ENCODE measurements at regions not wholly inside any gene's neighbourhood (a gene's known extent, or its start where the extent isn't known, plus 50 kb on each side); places are given as distances from the start of the nearest gene placed in this dataset.

DNA sequence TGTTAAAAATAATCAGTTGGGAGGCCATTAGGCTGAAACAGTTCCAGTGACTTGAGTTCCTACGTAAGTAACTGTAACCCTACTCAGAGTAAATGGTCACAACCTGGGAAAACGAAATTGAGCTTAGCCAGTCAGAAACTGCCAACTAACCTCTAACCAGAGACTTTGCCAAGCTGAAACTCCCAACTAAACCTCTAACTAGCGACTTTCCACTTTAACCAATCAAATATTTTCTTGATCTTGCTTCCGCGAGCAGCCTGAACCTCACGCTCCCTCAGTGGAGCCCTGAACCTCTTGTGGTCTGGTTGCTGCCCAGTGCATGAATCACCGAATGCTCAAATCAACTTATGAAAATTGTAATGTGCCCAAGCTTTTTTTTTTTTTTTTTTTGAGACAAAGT is 156.2 kb downstream of the MED10 start:
- in situ Hi-C loops (cut with HindIII; ENCODE audit: low pct_ligation_motif_present, low sequenced_read_pairs): no loop called here
- TF ChIP-seq, protein P1, sequence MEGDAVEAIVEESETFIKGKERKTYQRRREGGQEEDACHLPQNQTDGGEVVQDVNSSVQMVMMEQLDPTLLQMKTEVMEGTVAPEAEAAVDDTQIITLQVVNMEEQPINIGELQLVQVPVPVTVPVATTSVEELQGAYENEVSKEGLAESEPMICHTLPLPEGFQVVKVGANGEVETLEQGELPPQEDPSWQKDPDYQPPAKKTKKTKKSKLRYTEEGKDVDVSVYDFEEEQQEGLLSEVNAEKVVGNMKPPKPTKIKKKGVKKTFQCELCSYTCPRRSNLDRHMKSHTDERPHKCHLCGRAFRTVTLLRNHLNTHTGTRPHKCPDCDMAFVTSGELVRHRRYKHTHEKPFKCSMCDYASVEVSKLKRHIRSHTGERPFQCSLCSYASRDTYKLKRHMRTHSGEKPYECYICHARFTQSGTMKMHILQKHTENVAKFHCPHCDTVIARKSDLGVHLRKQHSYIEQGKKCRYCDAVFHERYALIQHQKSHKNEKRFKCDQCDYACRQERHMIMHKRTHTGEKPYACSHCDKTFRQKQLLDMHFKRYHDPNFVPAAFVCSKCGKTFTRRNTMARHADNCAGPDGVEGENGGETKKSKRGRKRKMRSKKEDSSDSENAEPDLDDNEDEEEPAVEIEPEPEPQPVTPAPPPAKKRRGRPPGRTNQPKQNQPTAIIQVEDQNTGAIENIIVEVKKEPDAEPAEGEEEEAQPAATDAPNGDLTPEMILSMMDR (IDR thresholded peaks at IDR 0.05; ENCODE audit: low read depth, low read length, missing control alignments): no peak
- no peak for DNase-seq

DNA sequence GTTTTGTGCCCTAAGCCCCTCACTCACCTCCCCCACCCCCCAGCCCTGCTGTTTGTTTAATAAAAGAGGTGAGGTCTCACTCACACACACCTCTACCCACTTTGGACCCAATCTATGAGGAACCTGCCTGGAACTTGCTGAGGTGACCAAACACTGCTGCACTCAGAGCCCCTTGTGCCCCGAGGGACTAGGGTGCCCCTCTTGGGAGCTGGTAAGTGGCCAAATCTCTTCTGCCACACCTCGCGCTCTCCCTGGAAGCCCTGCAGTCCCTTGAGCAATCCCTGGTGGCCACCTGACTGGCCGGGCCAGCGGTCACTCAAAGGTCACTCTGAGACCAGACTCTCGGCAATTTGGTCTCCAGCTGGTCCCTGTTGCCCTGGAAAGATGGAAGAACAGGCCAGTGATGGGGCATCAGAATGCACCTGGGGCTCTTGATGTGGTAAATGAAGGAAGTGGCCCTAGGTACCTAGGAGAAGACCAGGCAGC is 157.2 kb downstream of the MED10 start:
- DNase-seq: no peak
- in situ Hi-C loops (cut with HindIII; ENCODE audit: low pct_ligation_motif_present, low sequenced_read_pairs): no loop called here

More for the DNA sequence above, 156.2 kb downstream of the MED10 start:
- no peak overlapping the region for H3K4me3 ChIP-seq (ENCODE audit: low read depth, low read length)
- no peak overlapping the region for H3K27ac ChIP-seq
- no peaks in the 10 kb centered on the region for H3K27me3 ChIP-seq (replicated peaks)
- no peaks in the 10 kb centered on the region for H3K36me3 ChIP-seq (replicated peaks)

DNA sequence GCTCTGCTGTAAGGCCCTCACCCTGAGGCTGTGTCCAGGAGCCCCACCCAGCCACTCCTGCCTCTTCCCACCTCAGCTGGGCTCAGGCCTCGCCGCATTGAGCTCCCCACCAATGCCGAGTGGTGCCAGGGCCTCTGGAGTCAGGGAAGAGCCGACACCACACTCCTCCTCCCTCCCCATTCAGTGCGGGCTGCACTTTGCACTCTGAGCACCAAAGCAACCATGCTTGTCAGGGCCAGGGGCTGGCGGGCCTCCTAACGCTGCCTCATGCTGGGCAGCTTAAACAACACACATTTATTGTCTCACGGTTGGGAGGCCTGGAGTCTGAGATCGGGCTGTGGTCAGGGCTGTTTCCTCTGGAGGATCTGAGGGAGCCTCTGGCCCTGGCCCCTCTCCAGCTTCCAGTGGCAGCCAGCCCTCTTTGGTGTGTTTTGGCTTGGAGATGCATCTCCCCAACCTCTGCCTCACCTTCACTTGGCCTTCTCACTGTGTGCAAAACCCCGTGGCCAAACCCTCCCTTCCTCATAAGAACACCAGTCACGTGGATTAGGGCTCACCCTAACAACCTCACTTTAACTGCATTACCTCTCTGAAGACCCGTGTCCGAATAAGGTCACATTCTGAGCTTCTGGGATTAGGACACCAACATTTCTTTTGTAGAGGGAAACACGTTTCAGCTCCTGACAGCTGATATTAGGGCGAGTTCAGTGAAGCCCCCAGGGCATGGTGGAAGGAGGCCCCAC is 157.8 kb downstream of the MED10 start:
- in situ Hi-C loops (cut with HindIII; ENCODE audit: low pct_ligation_motif_present, low sequenced_read_pairs): no loop called here
- H3K27me3 ChIP-seq (replicated peaks): no peaks in the 10 kb centered on the region
- H3K4me3 ChIP-seq (ENCODE audit: low read depth, low read length): no peak overlapping the region
- H3K27ac ChIP-seq: no peak overlapping the region
- TF ChIP-seq, protein P1 (IDR thresholded peaks at IDR 0.05; ENCODE audit: low read depth, low read length, missing control alignments): no peak
- H3K36me3 ChIP-seq (replicated peaks): no peaks in the 10 kb centered on the region
- DNase-seq: no peak

More for the DNA sequence above, 157.2 kb downstream of the MED10 start:
- Histone ChIP-seq H3K36me3 (replicated peaks) (no peaks in the 10 kb centered on the region), H3K4me3 (ENCODE audit: low read depth, low read length) (no peak overlapping the region), H3K27ac (no peak overlapping the region), H3K27me3 (replicated peaks) (no peaks in the 10 kb centered on the region)
- TF ChIP-seq, protein P1 (IDR thresholded peaks at IDR 0.05; ENCODE audit: low read depth, low read length, missing control alignments): no peak

DNA sequence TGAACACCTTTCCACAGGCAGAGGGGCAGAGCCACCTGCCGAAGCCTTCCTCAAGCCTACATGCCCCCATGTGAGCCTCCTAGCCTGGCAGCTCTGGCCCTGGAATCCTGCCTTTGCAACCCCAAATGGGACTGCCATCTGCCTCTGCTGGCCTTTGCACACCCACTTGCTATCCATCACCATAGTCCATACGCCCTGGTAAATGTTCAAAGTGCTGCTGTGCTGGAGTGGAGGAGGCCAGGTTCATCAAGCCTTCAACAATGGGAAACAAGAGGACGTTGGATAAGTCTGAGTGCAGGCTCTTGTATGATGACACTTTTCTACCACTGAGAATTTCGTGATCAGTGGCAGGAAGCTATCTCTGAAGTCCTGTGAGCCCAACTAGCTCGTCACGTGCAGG is 159.8 kb downstream of the MED10 start:
- no peaks in the 10 kb centered on the region for H3K36me3 ChIP-seq (replicated peaks)
- H3K27me3 ChIP-seq (replicated peaks): no peaks in the 10 kb centered on the region
- DNase-seq: no peak
- in situ Hi-C loops (cut with HindIII; ENCODE audit: low pct_ligation_motif_present, low sequenced_read_pairs): no loop called here
- no peak overlapping the region for H3K27ac ChIP-seq
- TF ChIP-seq, protein P1 (IDR thresholded peaks at IDR 0.05; ENCODE audit: low read depth, low read length, missing control alignments): no peak
- no peak overlapping the region for H3K4me3 ChIP-seq (ENCODE audit: low read depth, low read length)

DNA sequence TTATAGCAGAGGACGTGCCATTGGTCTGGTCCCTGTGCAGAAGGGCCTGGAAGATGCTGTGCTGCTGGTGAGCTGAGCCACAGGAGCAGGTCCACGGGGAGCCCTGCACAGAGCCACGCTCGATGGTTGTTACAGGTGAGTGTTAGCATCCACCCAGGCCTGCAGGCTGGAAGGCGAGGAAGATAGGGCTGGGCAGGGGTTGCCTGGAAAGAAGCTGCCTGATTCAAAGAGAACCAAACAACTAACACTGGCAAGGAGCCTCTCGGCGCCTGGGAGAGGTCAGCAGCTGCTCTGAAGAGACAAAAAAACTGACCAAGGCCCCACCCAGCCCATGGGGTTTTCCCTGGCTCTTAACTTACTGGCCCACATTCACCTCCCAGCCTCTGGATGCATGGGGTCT is 160.2 kb downstream of the MED10 start:
- in situ Hi-C loops (cut with HindIII; ENCODE audit: low pct_ligation_motif_present, low sequenced_read_pairs): no loop called here

More for the DNA sequence above, 160.2 kb downstream of the MED10 start:
- no peaks in the 10 kb centered on the region for H3K36me3 ChIP-seq (replicated peaks)
- H3K4me3 ChIP-seq (ENCODE audit: low read depth, low read length): no peak overlapping the region
- H3K27me3 ChIP-seq (replicated peaks): no peaks in the 10 kb centered on the region
- no peak overlapping the region for H3K27ac ChIP-seq
- DNase-seq: no peak
- TF ChIP-seq, protein P1 (IDR thresholded peaks at IDR 0.05; ENCODE audit: low read depth, low read length, missing control alignments): no peak
